Fibroblast of mammary gland (primary cell): ENCODE measurements at regions not wholly inside any gene's neighbourhood (a gene's known extent, or its start where the extent isn't known, plus 50 kb on each side); places are given as distances from the start of the nearest gene placed in this dataset.

ENCODE experiments used
- DNase-seq: peaks from one replicate; pipeline ENCODE4 v3.0.0-alpha.2; 2010; ENCODE audit warnings: low read depth
- H3K4me3 ChIP-seq: 2 replicates; pipeline ENCODE4 v1.5.1; 2011; ENCODE audit warnings: low read depth, mild to moderate bottlenecking, low read length, moderate library complexity; ENCODE audit not compliant: control insufficient read depth
- TF ChIP-seq, protein P1 (sequence below): conservative IDR thresholded peaks from 2 replicates; pipeline ENCODE4 v1.5.1; 2011; ENCODE audit warnings: low read depth, low read length, inconsistent platforms; ENCODE audit not compliant: control insufficient read depth, insufficient read depth

DNA sequence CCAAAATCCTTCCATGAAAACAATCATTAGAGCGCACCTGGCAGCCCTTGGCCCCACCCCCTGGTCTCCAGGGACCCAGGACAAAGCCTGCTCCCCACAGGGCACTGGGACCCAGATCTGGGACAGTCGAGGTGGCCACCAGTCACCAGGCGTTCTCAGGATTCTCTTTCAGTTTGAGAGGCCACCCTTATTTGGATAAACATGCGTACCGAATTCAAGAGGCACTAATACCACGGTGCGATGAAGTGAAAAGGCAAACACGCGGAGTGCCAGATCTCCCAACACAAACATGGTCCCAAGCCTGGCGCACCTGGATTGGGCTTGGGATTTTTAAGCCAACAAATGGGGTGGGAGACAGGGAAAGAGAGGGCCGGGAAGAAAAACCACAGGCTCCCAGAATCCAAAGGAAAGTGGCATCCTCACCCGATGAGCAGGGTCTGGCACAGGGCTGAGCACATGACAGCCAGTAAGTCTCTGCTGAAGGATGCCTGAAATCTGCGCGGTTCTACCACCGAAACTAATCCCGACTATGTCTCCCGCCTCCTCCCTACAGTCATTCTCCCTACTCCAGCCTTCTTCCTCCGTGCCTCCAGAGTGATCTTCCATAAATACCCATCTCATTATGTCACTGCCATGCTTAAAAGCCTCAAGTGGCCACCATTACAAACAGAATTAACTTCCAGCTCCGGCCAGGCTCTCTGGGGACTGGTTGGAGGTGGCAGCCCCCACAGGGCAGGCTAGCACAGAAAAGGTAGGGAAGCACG lies 60.9 kb upstream of the KLHL29 start:
- DNase-seq, result no peak
- TF ChIP-seq, protein P1, sequence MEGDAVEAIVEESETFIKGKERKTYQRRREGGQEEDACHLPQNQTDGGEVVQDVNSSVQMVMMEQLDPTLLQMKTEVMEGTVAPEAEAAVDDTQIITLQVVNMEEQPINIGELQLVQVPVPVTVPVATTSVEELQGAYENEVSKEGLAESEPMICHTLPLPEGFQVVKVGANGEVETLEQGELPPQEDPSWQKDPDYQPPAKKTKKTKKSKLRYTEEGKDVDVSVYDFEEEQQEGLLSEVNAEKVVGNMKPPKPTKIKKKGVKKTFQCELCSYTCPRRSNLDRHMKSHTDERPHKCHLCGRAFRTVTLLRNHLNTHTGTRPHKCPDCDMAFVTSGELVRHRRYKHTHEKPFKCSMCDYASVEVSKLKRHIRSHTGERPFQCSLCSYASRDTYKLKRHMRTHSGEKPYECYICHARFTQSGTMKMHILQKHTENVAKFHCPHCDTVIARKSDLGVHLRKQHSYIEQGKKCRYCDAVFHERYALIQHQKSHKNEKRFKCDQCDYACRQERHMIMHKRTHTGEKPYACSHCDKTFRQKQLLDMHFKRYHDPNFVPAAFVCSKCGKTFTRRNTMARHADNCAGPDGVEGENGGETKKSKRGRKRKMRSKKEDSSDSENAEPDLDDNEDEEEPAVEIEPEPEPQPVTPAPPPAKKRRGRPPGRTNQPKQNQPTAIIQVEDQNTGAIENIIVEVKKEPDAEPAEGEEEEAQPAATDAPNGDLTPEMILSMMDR, result no peak
- no peak overlapping the region for H3K4me3 ChIP-seq

DNA sequence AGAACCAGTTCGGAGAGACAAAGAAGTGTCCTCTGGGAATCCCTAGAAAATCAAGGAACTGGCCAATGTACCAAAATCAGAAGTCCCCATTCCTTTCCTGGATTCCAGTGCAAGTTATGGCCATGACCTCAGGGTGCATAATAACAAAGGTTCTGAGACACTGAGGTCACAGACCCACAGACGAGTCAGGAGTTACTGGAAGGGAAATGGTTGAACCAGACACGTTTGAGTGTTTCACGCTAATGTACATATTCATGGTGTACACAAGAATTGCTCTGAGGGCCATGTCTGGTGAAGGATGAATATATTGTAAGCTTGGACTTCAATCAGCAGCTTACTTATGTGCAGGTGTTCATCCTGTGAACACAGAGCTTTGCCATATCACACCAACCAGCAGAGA lies 58.6 kb upstream of the KLHL29 start:
- DNase-seq, result no peak
- no peak overlapping the region for H3K4me3 ChIP-seq
- TF ChIP-seq, protein P1, result no peak

DNA sequence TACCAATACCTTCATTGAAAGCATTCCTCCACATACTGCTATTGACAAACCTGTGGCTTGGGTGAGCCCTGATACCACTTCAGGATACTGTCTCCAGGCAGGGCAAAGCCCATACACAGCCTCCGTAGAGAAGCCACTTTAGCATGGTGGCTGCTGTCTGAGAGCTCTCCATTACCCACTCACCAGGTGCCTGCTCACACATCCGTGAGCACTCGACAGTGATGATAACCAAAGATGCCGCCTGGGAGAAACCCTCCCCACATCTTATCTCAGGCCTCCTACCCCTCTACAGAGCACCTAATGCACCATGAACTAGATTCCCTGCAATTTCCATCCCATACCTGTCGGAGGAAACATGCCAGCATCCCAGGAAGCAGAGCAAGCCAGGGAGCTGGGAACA lies 57.6 kb upstream of the KLHL29 start:
- TF ChIP-seq, protein P1, result no peak
- no peak for DNase-seq
- H3K4me3 ChIP-seq, result no peak overlapping the region

DNA sequence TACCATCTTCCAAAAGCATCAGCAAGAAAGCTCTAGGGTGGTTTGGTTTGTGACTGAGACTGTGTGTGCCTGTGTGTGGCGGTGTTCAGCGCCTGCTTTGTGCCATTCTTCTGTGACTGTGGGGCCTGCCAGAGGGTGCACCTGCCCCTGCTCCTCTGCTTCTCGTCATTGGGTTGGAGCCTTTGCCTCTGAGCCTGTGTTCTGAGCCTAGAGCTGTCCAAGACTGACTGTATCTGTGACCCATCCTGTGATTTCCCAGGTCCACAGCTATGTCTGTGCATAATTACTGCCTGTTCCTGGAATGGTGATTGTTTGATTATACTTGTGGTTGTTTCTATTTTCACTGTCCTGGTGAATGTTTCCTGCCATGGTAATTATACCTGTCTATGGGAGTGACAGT lies 57.1 kb upstream of the KLHL29 start:
- TF ChIP-seq, protein P1, result no peak
- no peak overlapping the region for H3K4me3 ChIP-seq
- no peak for DNase-seq

DNA sequence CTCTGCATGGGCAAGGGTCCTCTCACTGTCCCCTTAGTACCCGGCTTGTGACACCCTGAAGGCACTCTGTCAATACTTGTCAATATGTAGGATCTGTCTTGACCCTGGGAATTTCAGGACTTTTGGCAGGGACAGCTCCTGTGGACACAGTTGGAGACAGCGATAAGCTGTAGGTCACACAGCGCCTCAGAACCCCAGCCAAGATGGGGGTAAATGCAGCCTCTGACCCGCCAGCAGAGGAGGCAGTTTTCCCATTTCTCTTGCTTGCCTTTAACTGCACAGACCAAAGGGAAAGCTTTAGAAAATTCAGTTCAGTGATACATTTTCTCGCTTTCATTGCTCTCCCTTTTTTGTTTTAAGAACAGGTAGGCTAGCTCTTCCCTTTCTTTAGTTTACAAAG lies 54.8 kb upstream of the KLHL29 start:
- no peak overlapping the region for H3K4me3 ChIP-seq
- TF ChIP-seq, protein P1, result no peak
- peak; percentile 14 for DNase-seq
